CD14-positive monocyte (primary cell): ENCODE measurements at regions not wholly inside any gene's neighbourhood (a gene's known extent, or its start where the extent isn't known, plus 50 kb on each side); places are given as distances from the start of the nearest gene placed in this dataset.

Experiments
- DNase-seq, 3 donors: peaks; one replicate each; pipeline ENCODE4 v3.0.0-alpha.2; 2011 to 2022
- H2AFZ ChIP-seq: 2 replicates; pipeline ENCODE4 v1.6.0; 2012; ENCODE audit warnings: mild to moderate bottlenecking, low read depth, low read length, inconsistent platforms; ENCODE audit not compliant: insufficient read depth, poor library complexity, severe bottlenecking
- H3K27ac ChIP-seq, 2 donors: 1 replicate in 1 of 2; 2 replicates in 1 of 2; pipeline ENCODE4 v1.5.1; 2012 to 2013; ENCODE audit warnings: low read length in 2 of 2, control low read depth in 1 of 2, inconsistent platforms in 1 of 2, low read depth in 1 of 2, mild to moderate bottlenecking in 1 of 2
- H3K27me3 ChIP-seq, 2 donors: one replicate each; pipeline versions ENCODE4 v1.6.0 to v1.6.1; 2011 to 2013; ENCODE audit warnings: low read length in 2 of 2; ENCODE audit not compliant: control insufficient read depth in 2 of 2, insufficient read depth in 2 of 2
- H3K36me3 ChIP-seq, 2 donors: replicated peaks in 1 of 2; 1 replicate in 1 of 2; 2 replicates in 1 of 2; pipeline versions ENCODE4 v1.5.1 to v1.6.1; 2012 to 2013; ENCODE audit warnings: low read length in 2 of 2, control low read depth in 1 of 2, inconsistent platforms in 1 of 2, mild to moderate bottlenecking in 1 of 2; ENCODE audit not compliant: insufficient read depth in 2 of 2, control insufficient read depth in 1 of 2
- H3K4me1 ChIP-seq, 2 donors: 1 replicate in 1 of 2; 2 replicates in 1 of 2; pipeline versions ENCODE4 v1.5.1 to v1.6.1; 2012 to 2013; ENCODE audit warnings: low read length in 2 of 2, control low read depth in 1 of 2, inconsistent platforms in 1 of 2, mild to moderate bottlenecking in 1 of 2, moderate library complexity in 1 of 2; ENCODE audit not compliant: insufficient read depth in 2 of 2, control insufficient read depth in 1 of 2
- H3K4me2 ChIP-seq: replicated peaks from 2 replicates; pipeline ENCODE3; 2012; ENCODE audit warnings: low read length, moderate library complexity, mild to moderate bottlenecking; ENCODE audit not compliant: poor library complexity, severe bottlenecking; ENCODE audit errors: extremely low read depth
- H3K4me3 ChIP-seq, 3 experiments: fragments of 200-600 bp in 1 of 3; sonication (generic) in 1 of 3; replicated peaks in 1 of 3; 1 replicate in 2 of 3; 2 replicates in 1 of 3; pipeline ENCODE4 v1.5.1; 2011 to 2013; ENCODE audit warnings: low read length in 3 of 3, mild to moderate bottlenecking in 3 of 3, control low read depth in 2 of 3, low read depth in 2 of 3, inconsistent platforms in 1 of 3, moderate library complexity in 1 of 3
- H3K79me2 ChIP-seq: 2 replicates; pipeline ENCODE4 v1.6.0; 2012; ENCODE audit warnings: mild to moderate bottlenecking, control low read depth, inconsistent platforms, low read length, moderate library complexity; ENCODE audit not compliant: insufficient read depth
- H3K9ac ChIP-seq: 2 replicates; pipeline ENCODE4 v1.6.0; 2017; ENCODE audit warnings: low read length, mild to moderate bottlenecking; ENCODE audit not compliant: insufficient read depth, poor library complexity, severe bottlenecking
- H3K9me3 ChIP-seq, 2 donors: replicated peaks in 1 of 2; 1 replicate in 1 of 2; 2 replicates in 1 of 2; pipeline versions ENCODE4 v1.5.1 to v1.6.1; 2012 to 2013; ENCODE audit warnings: low read length in 2 of 2, control low read depth in 1 of 2; ENCODE audit not compliant: control insufficient read depth in 1 of 2, insufficient read depth in 1 of 2
- H4K20me1 ChIP-seq: 2 replicates; pipeline ENCODE4 v1.6.0; 2012; ENCODE audit warnings: mild to moderate bottlenecking, low read length, control low read depth, moderate library complexity; ENCODE audit not compliant: insufficient read depth
- H3K27ac Mint-ChIP-seq, 7 donors: one replicate each; pipeline ENCODE4 v1.8.0; 2020; ENCODE audit warnings: mild to moderate bottlenecking in 7 of 7, mixed read lengths in 7 of 7, moderate library complexity in 6 of 7, inconsistent platforms in 2 of 7
- H3K27me3 Mint-ChIP-seq, 3 donors: one replicate each; pipeline ENCODE4 v1.8.0; 2021 to 2022; ENCODE audit warnings: low read depth in 3 of 3, mild to moderate bottlenecking in 3 of 3, mixed read lengths in 3 of 3, moderate library complexity in 3 of 3, inconsistent platforms in 1 of 3
- H3K36me3 Mint-ChIP-seq, 2 donors: one replicate each; pipeline ENCODE4 v1.8.0; 2020; ENCODE audit warnings: mixed read lengths in 2 of 2, inconsistent platforms in 1 of 2, mild to moderate bottlenecking in 1 of 2
- H3K4me1 Mint-ChIP-seq: one replicate; pipeline ENCODE4 v1.8.0; 2020; ENCODE audit warnings: mild to moderate bottlenecking, mixed read lengths
- H3K4me3 Mint-ChIP-seq, 2 donors: one replicate each; pipeline ENCODE4 v1.8.0; 2020; ENCODE audit warnings: mild to moderate bottlenecking in 2 of 2, mixed read lengths in 2 of 2, moderate library complexity in 1 of 2
- H3K9me3 Mint-ChIP-seq, 7 donors: one replicate each; pipeline ENCODE4 v1.8.0; 2020 to 2022; ENCODE audit warnings: mixed read lengths in 7 of 7, mild to moderate bottlenecking in 6 of 7, moderate library complexity in 6 of 7, inconsistent platforms in 2 of 7
- CTCF ChIP-seq: fragments of 200-600 bp; IDR thresholded peaks from one replicate; pipeline ENCODE4 v1.8.0; 2022; ENCODE audit warnings: antibody characterized with exemption, mild to moderate bottlenecking
- WGBS: methylation state at CpG from one replicate; pipeline ENCODE4 v1.1.5; 2013; ENCODE audit warnings: missing lambda C conversion rate; ENCODE audit not compliant: insufficient coverage; 5-methylcytosine and 5-hydroxymethylcytosine counted together
- intact Hi-C, 2 donors: fragments of 100-400 bp; cut with micrococcal nuclease; formaldehyde crosslinking; loops; one replicate each; pipeline versions ENCODE4 v1.15.0 to v1.15.1; 2023

GRCh38 chr6:21501021-21501354 lies 92.6 kb upstream of the SOX4 start:
- H3K4me2 ChIP-seq, result no peak overlapping the region
- Mint-ChIP-seq H3K4me3 (no peak overlapping the region), H3K27me3 (peaks cover 0 to 7% (median 1%) of the 10 kb centered on the region in 3 donors), H3K27ac (peak overlapping the region in 1 of 7 donors; percentile 53), H3K4me1 (no peaks in the 10 kb centered on the region), H3K9me3 (peaks cover 0 to 8% (median 2%) of the 10 kb centered on the region in 7 donors), H3K36me3 (no peaks in the 10 kb centered on the region)
- H3K36me3 ChIP-seq, result no peaks in the 10 kb centered on the region
- no peak overlapping the region for H3K4me3 ChIP-seq
- intact Hi-C loops, result no loop called here
- no peaks in the 10 kb centered on the region for H3K9me3 ChIP-seq
- no peak overlapping the region for H3K9ac ChIP-seq
- TF ChIP-seq CTCF, result no peak
- DNase-seq, result no peak
- no CpG with 5 or more reads among the region's 3 CpGs for WGBS
- no peaks in the 10 kb centered on the region for H3K79me2 ChIP-seq
- H2AFZ ChIP-seq, result no peak overlapping the region
- H3K4me1 ChIP-seq, result no peaks in the 10 kb centered on the region
- no peaks in the 10 kb centered on the region for H4K20me1 ChIP-seq
- H3K27ac ChIP-seq, result no peak overlapping the region
- no peaks in the 10 kb centered on the region for H3K27me3 ChIP-seq

GRCh38 chr6:21501815-21502214 lies 91.7 kb upstream of the SOX4 start:
- no CpG with 5 or more reads among the region's 1 CpG for WGBS
- H3K4me1 Mint-ChIP-seq, result no peaks in the 10 kb centered on the region
- no peak overlapping the region for H3K4me3 ChIP-seq

More at GRCh38 chr6:21501815-21502214, 91.7 kb upstream of the SOX4 start:
- Histone ChIP-seq H3K4me1 (no peaks in the 10 kb centered on the region), H3K9me3 (no peaks in the 10 kb centered on the region), H3K4me2 (no peak overlapping the region), H3K9ac (no peak overlapping the region), H3K27me3 (no peaks in the 10 kb centered on the region), H4K20me1 (no peaks in the 10 kb centered on the region), H3K27ac (no peak overlapping the region), H2AFZ (no peak overlapping the region), H3K79me2 (no peaks in the 10 kb centered on the region), H3K36me3 (no peaks in the 10 kb centered on the region)
- TF ChIP-seq CTCF, result no peak
- H3K36me3 Mint-ChIP-seq, result no peaks in the 10 kb centered on the region
- intact Hi-C loops, result no loop called here
- no peak overlapping the region for H3K4me3 Mint-ChIP-seq
- peaks cover 0 to 8% (median 2%) of the 10 kb centered on the region in 7 donors for H3K9me3 Mint-ChIP-seq
- peaks cover 0 to 7% (median 1%) of the 10 kb centered on the region in 3 donors for H3K27me3 Mint-ChIP-seq
- H3K27ac Mint-ChIP-seq, result no peak overlapping the region
- DNase-seq, result no peak
